ENCODE measurements at regions not wholly inside any gene's neighbourhood (a gene's known extent, or its start where the extent isn't known, plus 50 kb on each side); places are given as distances from the start of the nearest gene placed in this dataset.
A peak's percentile ranks its signal among the peaks of the same experiment; 100 is the strongest.
"Not testable (repeated sequence)": the region's sequence is repeated elsewhere in the genome, so short reads cannot be mapped to it uniquely, and the experiment has no call there.

GRCh38 chr1:146478125-146478720 is 249.4 kb upstream of the NOTCH2NLA start:
- not testable (repeated sequence) for H3K4me2 ChIP-seq; H2AFZ ChIP-seq; H3K79me2 ChIP-seq (replicated peaks; ENCODE audit: insufficient read depth); H3K4me3 Mint-ChIP-seq; H3K27me3 ChIP-seq (ENCODE audit: insufficient read depth); H3K9me2 ChIP-seq (ENCODE audit: insufficient read depth); H3K36me3 Mint-ChIP-seq (ENCODE audit: low read depth); H3K9me3 Mint-ChIP-seq; H3K27ac Mint-ChIP-seq; H3K27ac ChIP-seq (ENCODE audit: low read depth); H3K27me3 Mint-ChIP-seq (ENCODE audit: insufficient read depth, low read depth, poor library complexity); H3K4me1 ChIP-seq (ENCODE audit: insufficient read depth); H4K20me1 ChIP-seq (replicated peaks; ENCODE audit: insufficient read depth); H3K36me3 ChIP-seq (ENCODE audit: insufficient read depth); H3F3A ChIP-seq (replicated peaks; ENCODE audit: low read depth); H3K4me3 ChIP-seq; H3K4me1 Mint-ChIP-seq
- DNase-seq (ENCODE audit: low spot score) = peak; percentile 52
- TF ChIP-seq CTCF (conservative IDR thresholded peaks at IDR 0.05; ENCODE audit: low read depth in 2 of 2) = peak; percentile 72 to 81
- peak; percentile 92 for ATAC-seq

- H3K4me1 Mint-ChIP-seq; H3K36me3 ChIP-seq (ENCODE audit: insufficient read depth); H3K4me3 ChIP-seq; H3K4me1 ChIP-seq (ENCODE audit: insufficient read depth); H3F3A ChIP-seq (replicated peaks; ENCODE audit: low read depth); H3K27ac ChIP-seq (ENCODE audit: low read depth); H4K20me1 ChIP-seq (replicated peaks; ENCODE audit: insufficient read depth); H3K4me3 Mint-ChIP-seq; H3K9me3 Mint-ChIP-seq; H3K27me3 Mint-ChIP-seq (ENCODE audit: insufficient read depth, low read depth, poor library complexity); H3K79me2 ChIP-seq (replicated peaks; ENCODE audit: insufficient read depth); H3K27ac Mint-ChIP-seq; H3K9me2 ChIP-seq (ENCODE audit: insufficient read depth); H3K27me3 ChIP-seq (ENCODE audit: insufficient read depth); H3K4me2 ChIP-seq; ATAC-seq; H3K36me3 Mint-ChIP-seq (ENCODE audit: low read depth); H2AFZ ChIP-seq; DNase-seq (ENCODE audit: low spot score): not testable (repeated sequence)
Measured at GRCh38 chr1:146475086-146475485, 246.3 kb upstream of the NOTCH2NLA start.

- not testable (repeated sequence) for DNase-seq (ENCODE audit: low spot score); H2AFZ ChIP-seq; H3K27ac Mint-ChIP-seq; H3K4me1 Mint-ChIP-seq; H3K27me3 ChIP-seq (ENCODE audit: insufficient read depth); H3K4me1 ChIP-seq (ENCODE audit: insufficient read depth); H3F3A ChIP-seq (replicated peaks; ENCODE audit: low read depth); H3K27ac ChIP-seq (ENCODE audit: low read depth); H3K36me3 ChIP-seq (ENCODE audit: insufficient read depth); H3K4me3 ChIP-seq; H3K79me2 ChIP-seq (replicated peaks; ENCODE audit: insufficient read depth); H3K4me3 Mint-ChIP-seq; ATAC-seq; H4K20me1 ChIP-seq (replicated peaks; ENCODE audit: insufficient read depth); H3K36me3 Mint-ChIP-seq (ENCODE audit: low read depth); H3K4me2 ChIP-seq; H3K27me3 Mint-ChIP-seq (ENCODE audit: insufficient read depth, low read depth, poor library complexity); H3K9me2 ChIP-seq (ENCODE audit: insufficient read depth); H3K9me3 Mint-ChIP-seq
Measured at GRCh38 chr1:146474216-146474615, 245.4 kb upstream of the NOTCH2NLA start.

- not testable (repeated sequence) for H3K79me2 ChIP-seq (replicated peaks; ENCODE audit: insufficient read depth); H3K36me3 ChIP-seq (ENCODE audit: insufficient read depth); H3K27me3 ChIP-seq (ENCODE audit: insufficient read depth); H3K27me3 Mint-ChIP-seq (ENCODE audit: insufficient read depth, low read depth, poor library complexity); H3K27ac Mint-ChIP-seq; H3K36me3 Mint-ChIP-seq (ENCODE audit: low read depth); H3F3A ChIP-seq (replicated peaks; ENCODE audit: low read depth); H3K9me3 Mint-ChIP-seq; H4K20me1 ChIP-seq (replicated peaks; ENCODE audit: insufficient read depth); H3K4me1 ChIP-seq (ENCODE audit: insufficient read depth); H3K4me1 Mint-ChIP-seq; H3K9me2 ChIP-seq (ENCODE audit: insufficient read depth)
- Histone ChIP-seq H3K4me2 (peak overlapping the region; percentile 73), H2AFZ (peak overlapping the region; percentile 88), H3K27ac (ENCODE audit: low read depth) (peak overlapping the region; percentile 32; the same call in 1 of the 2 replicates), H3K4me3 (peak overlapping the region; percentile 45)
- DNase-seq (ENCODE audit: low spot score) (peak; percentile 83), ATAC-seq (peak; percentile 100)
- 0 out of 2 replicates have a peak, but pooled peaks have one; percentile 23 for TF ChIP-seq POLR2AphosphoS5 (IDR thresholded peaks at IDR 0.05; ENCODE audit: low read depth)
- peak overlapping the region; percentile 74 for H3K4me3 Mint-ChIP-seq
Measured at GRCh38 chr1:146472192-146472861, 243.5 kb upstream of the NOTCH2NLA start.

- not testable (repeated sequence) for ATAC-seq; H3K27me3 Mint-ChIP-seq (ENCODE audit: insufficient read depth, low read depth, poor library complexity); H3K9me3 Mint-ChIP-seq; H3K4me3 Mint-ChIP-seq; H3K4me3 ChIP-seq; H3K27me3 ChIP-seq (ENCODE audit: insufficient read depth); H3K9me2 ChIP-seq (ENCODE audit: insufficient read depth); DNase-seq (ENCODE audit: low spot score); H3K79me2 ChIP-seq (replicated peaks; ENCODE audit: insufficient read depth); H2AFZ ChIP-seq; H3K4me1 Mint-ChIP-seq; H4K20me1 ChIP-seq (replicated peaks; ENCODE audit: insufficient read depth); H3K36me3 Mint-ChIP-seq (ENCODE audit: low read depth); H3K36me3 ChIP-seq (ENCODE audit: insufficient read depth); H3K4me1 ChIP-seq (ENCODE audit: insufficient read depth); H3K27ac Mint-ChIP-seq; H3K4me2 ChIP-seq; H3F3A ChIP-seq (replicated peaks; ENCODE audit: low read depth); H3K27ac ChIP-seq (ENCODE audit: low read depth)
Measured at GRCh38 chr1:146459939-146460338, 231.1 kb upstream of the NOTCH2NLA start.

- not testable (repeated sequence) for H3K36me3 Mint-ChIP-seq (ENCODE audit: low read depth); H3K27me3 ChIP-seq (ENCODE audit: insufficient read depth); H4K20me1 ChIP-seq (replicated peaks; ENCODE audit: insufficient read depth); H3F3A ChIP-seq (replicated peaks; ENCODE audit: low read depth); H3K4me1 ChIP-seq (ENCODE audit: insufficient read depth); H3K27me3 Mint-ChIP-seq (ENCODE audit: insufficient read depth, low read depth, poor library complexity); H3K79me2 ChIP-seq (replicated peaks; ENCODE audit: insufficient read depth); H3K9me3 Mint-ChIP-seq; DNase-seq (ENCODE audit: low spot score); H3K9me2 ChIP-seq (ENCODE audit: insufficient read depth); H3K36me3 ChIP-seq (ENCODE audit: insufficient read depth); H3K4me2 ChIP-seq; H3K27ac ChIP-seq (ENCODE audit: low read depth); H3K4me3 ChIP-seq; ATAC-seq; H3K4me3 Mint-ChIP-seq; H3K4me1 Mint-ChIP-seq; H2AFZ ChIP-seq; H3K27ac Mint-ChIP-seq
Measured at GRCh38 chr1:146459308-146459707, 230.5 kb upstream of the NOTCH2NLA start.
